Aorta (tissue), 5 donors: ENCODE measurements at regions not wholly inside any gene's neighbourhood (a gene's known extent, or its start where the extent isn't known, plus 50 kb on each side); places are given as distances from the start of the nearest gene placed in this dataset.

Experiments used
- ATAC-seq: fragments of 200-7000 bp; cut with Tn5 transposase; one replicate; pipeline ENCODE4 v1.9.1; 2022; ENCODE audit warnings: moderate library complexity; ENCODE audit not compliant: low FRiP score
- DNase-seq, 2 donors: peaks; one replicate each; pipeline ENCODE4 v3.0.0-alpha.2; 2020
- H3K27ac ChIP-seq, 2 donors: one replicate each; pipeline ENCODE4 v1.5.1; 2013; ENCODE audit warnings: low read length in 2 of 2, mild to moderate bottlenecking in 2 of 2, moderate library complexity in 2 of 2, control low read depth in 1 of 2, inconsistent platforms in 1 of 2, low read depth in 1 of 2
- H3K27me3 ChIP-seq, 2 donors: one replicate each; pipeline ENCODE4 v1.6.1; 2013; ENCODE audit warnings: control low read depth in 1 of 2, low read length in 1 of 2, mild to moderate bottlenecking in 1 of 2, moderate library complexity in 1 of 2; ENCODE audit not compliant: insufficient read depth in 2 of 2, control insufficient read depth in 1 of 2
- H3K36me3 ChIP-seq, 2 donors: one replicate each; pipeline ENCODE4 v1.6.1; 2013; ENCODE audit warnings: control low read depth in 1 of 2, low read length in 1 of 2, mild to moderate bottlenecking in 1 of 2; ENCODE audit not compliant: insufficient read depth in 2 of 2, control insufficient read depth in 1 of 2
- H3K4me1 ChIP-seq, 2 donors: one replicate each; pipeline ENCODE4 v1.6.1; 2013; ENCODE audit warnings: low read length in 2 of 2, control low read depth in 1 of 2, mild to moderate bottlenecking in 1 of 2, moderate library complexity in 1 of 2; ENCODE audit not compliant: insufficient read depth in 2 of 2, control insufficient read depth in 1 of 2
- H3K4me3 ChIP-seq, 2 donors: one replicate each; pipeline ENCODE4 v1.5.1; 2013; ENCODE audit warnings: low read length in 2 of 2, control low read depth in 1 of 2, mild to moderate bottlenecking in 1 of 2
- H3K9me3 ChIP-seq: one replicate; pipeline ENCODE4 v1.6.1; 2013; ENCODE audit warnings: mild to moderate bottlenecking, low read length; ENCODE audit not compliant: control insufficient read depth
- WGBS, 2 donors: extraction: QIAGEN DNeasy Blood & Tissue Kit; methylation state at CpG; one replicate each; pipeline ENCODE4 v1.1.7; 2013; 5-methylcytosine and 5-hydroxymethylcytosine counted together
- intact Hi-C, 2 donors: fragments of 100-400 bp; cut with DNase I; formaldehyde crosslinking; loops; one replicate each; pipeline versions ENCODE4 v1.14.2 to v1.15.0; 2022
- donor health status: healthy with polysubstance abuse.
- donor health status: Bipolar disorder and iron deficiency.
- donor health status: DM: no; HTN: no; CAD: no.
- donor health status: DM: no; HTN: no; CAD: no.
- donor health status: DM: yes; HTN: yes; CAD: no.

DNA sequence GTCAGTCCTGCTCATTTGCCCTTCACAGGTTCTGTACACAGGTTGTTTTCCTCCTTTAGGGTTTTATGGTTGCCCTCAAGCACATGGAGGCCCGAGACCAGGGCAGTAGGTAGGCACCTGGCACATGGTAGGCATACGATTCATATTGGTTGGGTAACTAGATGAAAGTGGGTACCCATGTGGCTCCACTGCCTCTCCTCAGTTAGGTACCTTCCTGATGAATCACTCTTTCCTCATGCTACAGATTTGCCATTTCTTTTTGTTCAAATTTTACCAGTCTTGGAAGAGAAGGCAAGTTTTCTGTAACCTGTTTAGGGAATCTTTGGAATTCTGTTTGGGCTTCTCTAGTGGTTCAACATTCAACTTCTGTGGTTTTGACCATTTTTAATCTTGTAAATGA is 121.3 kb downstream of the FHIP1A start:
- no peak overlapping the region for H3K27ac ChIP-seq
- no peaks in the 10 kb centered on the region for H3K36me3 ChIP-seq
- no peak overlapping the region for H3K4me3 ChIP-seq
- intact Hi-C loops, result no loop called here
- H3K27me3 ChIP-seq, result peaks cover 0 to 2% of the 10 kb centered on the region in 2 donors
- no peaks in the 10 kb centered on the region for H3K9me3 ChIP-seq
- ATAC-seq, result peak; percentile 46
- 83 to 91% methylated on average over 2 of the region's 2 CpGs for WGBS, 2 donors
- no peak for DNase-seq
- no peaks in the 10 kb centered on the region for H3K4me1 ChIP-seq

- 51 to 63% methylated on average over 1 of the region's 1 CpG for WGBS, 2 donors
- DNase-seq (no peak), ATAC-seq (no peak)
- Histone ChIP-seq H3K27ac (no peak overlapping the region), H3K4me3 (no peak overlapping the region), H3K27me3 (peaks cover 0 to 2% of the 10 kb centered on the region in 2 donors), H3K9me3 (no peaks in the 10 kb centered on the region), H3K4me1 (no peaks in the 10 kb centered on the region), H3K36me3 (no peaks in the 10 kb centered on the region)
- intact Hi-C loops, result no loop called here
Observed at GRCh38 chr4:151530783-151531182, 121.8 kb downstream of the FHIP1A start.

DNA sequence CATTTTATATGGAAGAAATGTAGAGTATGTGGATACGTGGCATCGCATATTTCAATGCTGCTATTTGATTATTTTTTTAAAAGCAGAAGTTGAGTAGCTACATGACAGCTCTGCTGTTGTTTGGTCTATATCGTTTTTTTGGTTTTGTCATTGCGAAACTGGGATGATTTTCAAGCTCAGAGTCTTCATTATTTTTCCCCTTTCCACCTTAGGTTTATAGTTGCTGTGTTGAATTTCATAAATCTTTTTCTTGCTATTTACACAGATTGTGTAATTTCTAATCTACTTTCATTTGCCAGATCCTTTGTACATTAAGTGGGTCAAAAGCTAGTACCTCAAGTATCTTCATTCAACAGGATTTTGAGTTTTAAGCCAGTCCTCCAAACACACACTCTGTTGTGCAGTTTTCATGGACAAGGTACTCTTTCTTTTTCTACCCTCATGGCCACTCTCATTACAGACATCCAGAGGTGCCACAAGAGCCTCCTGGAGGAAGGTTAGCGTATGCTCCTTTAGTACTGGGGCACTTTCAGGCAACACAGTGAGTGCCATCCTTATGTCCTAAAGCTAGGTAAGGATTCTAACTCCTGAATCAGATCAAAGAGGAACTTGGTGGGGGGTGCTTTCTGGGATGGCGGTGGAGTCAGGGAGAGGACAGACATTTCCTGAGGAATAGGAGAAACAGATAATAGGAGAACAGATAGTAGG is 123.2 kb downstream of the FHIP1A start:
- ATAC-seq, result no peak
- intact Hi-C loops, result no loop called here
- H3K4me3 ChIP-seq, result no peak overlapping the region
- no peaks in the 10 kb centered on the region for H3K4me1 ChIP-seq
- no peaks in the 10 kb centered on the region for H3K36me3 ChIP-seq
- DNase-seq, result no peak
- peaks cover 0 to 2% of the 10 kb centered on the region in 2 donors for H3K27me3 ChIP-seq
- WGBS, 2 donors, result 82 to 86% methylated on average over 6 of the region's 6 CpGs
- no peaks in the 10 kb centered on the region for H3K9me3 ChIP-seq
- no peak overlapping the region for H3K27ac ChIP-seq

GRCh38 chr4:151534195-151534594 is 125.2 kb downstream of the FHIP1A start:
- H3K4me1 ChIP-seq, result no peaks in the 10 kb centered on the region
- ATAC-seq, result no peak
- DNase-seq, result no peak
- no peaks in the 10 kb centered on the region for H3K36me3 ChIP-seq
- intact Hi-C loops, result no loop called here
- no peaks in the 10 kb centered on the region for H3K9me3 ChIP-seq
- H3K27ac ChIP-seq, result no peak overlapping the region
- H3K4me3 ChIP-seq, result no peak overlapping the region
- WGBS, 2 donors, result 22 to 27% methylated on average over 1 of the region's 1 CpG
- H3K27me3 ChIP-seq, result no peaks in the 10 kb centered on the region

GRCh38 chr4:151535366-151535765 is 126.4 kb downstream of the FHIP1A start:
- intact Hi-C loops, result no loop called here
- H3K27ac ChIP-seq, result no peak overlapping the region
- H3K27me3 ChIP-seq, result no peaks in the 10 kb centered on the region
- H3K9me3 ChIP-seq, result no peaks in the 10 kb centered on the region
- no peaks in the 10 kb centered on the region for H3K4me1 ChIP-seq
- DNase-seq, result no peak
- no peaks in the 10 kb centered on the region for H3K36me3 ChIP-seq
- ATAC-seq, result no peak
- no peak overlapping the region for H3K4me3 ChIP-seq

GRCh38 chr4:151537687-151538086 is 128.7 kb downstream of the FHIP1A start:
- DNase-seq, result no peak

GRCh38 chr4:151538963-151539362 is 130.0 kb downstream of the FHIP1A start:
- DNase-seq (no peak), ATAC-seq (no peak)
- no peaks in the 10 kb centered on the region for H3K9me3 ChIP-seq
- 70 to 71% methylated on average over 4 of the region's 4 CpGs for WGBS, 2 donors
- no peak overlapping the region for H3K27ac ChIP-seq
- no peaks in the 10 kb centered on the region for H3K27me3 ChIP-seq
- H3K4me3 ChIP-seq, result no peak overlapping the region
- H3K36me3 ChIP-seq, result no peaks in the 10 kb centered on the region
- intact Hi-C loops, result no loop called here
- H3K4me1 ChIP-seq, result no peaks in the 10 kb centered on the region

More at GRCh38 chr4:151537687-151538086, 128.7 kb downstream of the FHIP1A start:
- Histone ChIP-seq H3K27me3 (no peaks in the 10 kb centered on the region), H3K9me3 (no peaks in the 10 kb centered on the region), H3K4me3 (no peak overlapping the region), H3K4me1 (no peaks in the 10 kb centered on the region), H3K27ac (no peak overlapping the region), H3K36me3 (no peaks in the 10 kb centered on the region)
- intact Hi-C loops, result no loop called here
- ATAC-seq, result no peak

DNA sequence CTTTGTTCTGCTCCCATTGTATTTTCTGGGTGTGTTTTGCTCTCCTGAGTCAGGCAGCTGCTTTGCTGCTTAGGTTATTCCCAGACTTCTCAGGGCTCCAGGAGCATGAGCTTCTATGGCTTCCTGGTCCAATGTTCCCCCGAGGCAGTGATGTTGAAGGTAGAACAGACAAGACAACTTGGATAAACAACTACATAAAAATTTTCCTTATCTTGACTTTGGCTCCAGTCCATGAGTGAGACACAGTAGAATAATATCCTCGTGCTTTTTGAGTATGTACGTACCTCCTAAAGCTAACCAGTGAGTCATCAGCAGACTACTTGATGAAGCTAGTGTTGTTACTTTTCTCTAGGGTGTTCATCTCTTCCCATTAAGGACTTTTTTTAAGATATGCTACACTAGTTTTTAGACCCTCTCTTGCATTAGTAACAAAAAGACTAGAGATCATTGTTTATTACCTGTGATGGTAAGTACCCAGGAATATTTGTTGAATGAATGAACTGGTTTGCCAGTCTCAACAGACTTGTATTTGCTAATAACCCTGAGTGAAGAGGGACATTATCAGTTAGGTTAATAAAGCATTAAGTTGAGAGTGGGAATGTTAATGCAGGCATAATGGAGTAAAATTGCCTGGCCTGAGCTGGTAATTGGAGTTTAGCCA is 131.9 kb downstream of the FHIP1A start:
- WGBS, 2 donors, result 14 to 15% methylated on average over 3 of the region's 3 CpGs
- no peak for DNase-seq
- H3K4me1 ChIP-seq, result no peaks in the 10 kb centered on the region
- intact Hi-C loops, result no loop called here
- H3K27me3 ChIP-seq, result no peaks in the 10 kb centered on the region
- H3K4me3 ChIP-seq, result no peak overlapping the region
- ATAC-seq, result no peak
- no peaks in the 10 kb centered on the region for H3K36me3 ChIP-seq
- H3K9me3 ChIP-seq, result peaks cover 1% of the 10 kb centered on the region
- no peak overlapping the region for H3K27ac ChIP-seq

DNA sequence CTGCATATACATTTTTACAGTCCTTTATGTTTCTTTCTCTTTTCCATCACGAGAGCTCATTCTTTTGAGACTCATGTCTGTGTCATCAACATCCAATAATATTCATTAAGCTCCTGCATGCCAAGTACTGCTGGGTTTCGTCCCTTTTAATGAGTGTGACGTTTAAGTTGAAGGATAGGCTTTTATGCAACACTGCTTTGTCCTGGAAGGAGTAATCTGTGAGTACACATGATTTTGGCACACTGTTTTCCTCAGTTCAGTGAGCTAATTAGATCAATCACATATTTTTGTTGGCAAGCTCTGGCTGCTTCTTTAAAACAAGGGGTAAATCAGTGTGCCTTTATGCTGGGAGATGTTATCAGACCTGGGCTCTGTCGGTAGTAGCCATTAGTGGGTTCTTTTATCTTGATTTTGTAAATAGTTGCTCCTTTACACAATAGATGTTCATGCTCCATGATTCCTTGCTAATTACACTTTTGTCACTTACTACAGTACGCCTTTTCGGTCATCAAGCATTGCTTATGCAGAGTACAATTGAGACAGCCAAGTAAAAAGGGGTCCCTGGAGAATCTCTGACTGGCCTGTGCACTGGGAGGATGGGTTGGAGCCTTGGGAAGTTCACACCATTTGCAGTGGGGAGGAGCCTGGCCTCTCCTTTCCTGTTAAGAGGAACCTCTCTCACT is 132.6 kb downstream of the FHIP1A start:
- intact Hi-C loops, result no loop called here
- Histone ChIP-seq H3K36me3 (no peaks in the 10 kb centered on the region), H3K9me3 (peaks cover 1% of the 10 kb centered on the region), H3K27ac (no peak overlapping the region), H3K4me1 (no peaks in the 10 kb centered on the region), H3K27me3 (no peaks in the 10 kb centered on the region), H3K4me3 (no peak overlapping the region)
- 37 to 38% methylated on average over 6 of the region's 6 CpGs for WGBS, 2 donors
- no peak for ATAC-seq
- no peak for DNase-seq
